ENCODE measurements at regions not wholly inside any gene's neighbourhood (a gene's known extent, or its start where the extent isn't known, plus 50 kb on each side); places are given as distances from the start of the nearest gene placed in this dataset.

DNA sequence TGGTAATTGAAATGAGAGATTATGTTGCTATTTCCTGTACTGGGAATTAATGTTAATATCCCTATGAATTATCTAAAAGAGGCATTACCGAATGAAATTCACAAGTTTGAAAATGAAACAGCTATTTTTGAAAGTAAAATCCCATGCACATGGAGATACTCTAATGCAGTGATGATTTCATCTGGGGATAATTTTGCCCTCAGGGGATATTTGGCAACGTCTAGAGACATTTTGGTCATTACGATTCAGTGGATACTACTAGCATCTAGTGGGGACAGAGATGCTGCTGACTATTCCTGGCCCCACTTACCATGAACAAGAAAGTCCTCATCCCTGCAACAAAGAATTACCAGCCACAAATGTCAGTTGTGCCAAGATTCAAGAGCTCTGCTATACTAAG is 500.9 kb downstream of the EFNA5 start:
- no peak for ATAC-seq
- TF ChIP-seq, protein P1, sequence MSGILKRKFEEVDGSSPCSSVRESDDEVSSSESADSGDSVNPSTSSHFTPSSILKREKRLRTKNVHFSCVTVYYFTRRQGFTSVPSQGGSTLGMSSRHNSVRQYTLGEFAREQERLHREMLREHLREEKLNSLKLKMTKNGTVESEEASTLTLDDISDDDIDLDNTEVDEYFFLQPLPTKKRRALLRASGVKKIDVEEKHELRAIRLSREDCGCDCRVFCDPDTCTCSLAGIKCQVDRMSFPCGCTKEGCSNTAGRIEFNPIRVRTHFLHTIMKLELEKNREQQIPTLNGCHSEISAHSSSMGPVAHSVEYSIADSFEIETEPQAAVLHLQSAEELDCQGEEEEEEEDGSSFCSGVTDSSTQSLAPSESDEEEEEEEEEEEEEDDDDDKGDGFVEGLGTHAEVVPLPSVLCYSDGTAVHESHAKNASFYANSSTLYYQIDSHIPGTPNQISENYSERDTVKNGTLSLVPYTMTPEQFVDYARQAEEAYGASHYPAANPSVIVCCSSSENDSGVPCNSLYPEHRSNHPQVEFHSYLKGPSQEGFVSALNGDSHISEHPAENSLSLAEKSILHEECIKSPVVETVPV (CRISPR knock-in tag; IDR thresholded peaks at IDR 0.05) = no peak
- TF ChIP-seq ZNF8 (CRISPR knock-in tag; IDR thresholded peaks at IDR 0.05) (no peak), ZFP30 (CRISPR knock-in tag; IDR thresholded peaks at IDR 0.05) (no peak), ARNTL (CRISPR knock-in tag; IDR thresholded peaks at IDR 0.05; ENCODE audit: borderline replicate concordance, low read depth) (no peak), GLIS3 (CRISPR knock-in tag; IDR thresholded peaks at IDR 0.05) (no peak), ZNF70 (CRISPR knock-in tag; IDR thresholded peaks at IDR 0.05) (no peak), PPARA (CRISPR knock-in tag; IDR thresholded peaks at IDR 0.05; ENCODE audit: borderline replicate concordance) (no peak), TOX (CRISPR knock-in tag; IDR thresholded peaks at IDR 0.05; ENCODE audit: borderline replicate concordance) (no peak), ZC3H10 (CRISPR knock-in tag; IDR thresholded peaks at IDR 0.05) (no peak), ESRRG (CRISPR knock-in tag; IDR thresholded peaks at IDR 0.05) (no peak), ZNF565 (CRISPR knock-in tag; conservative IDR thresholded peaks at IDR 0.05; ENCODE audit: low read depth) (no peak), RARB (CRISPR knock-in tag; IDR thresholded peaks at IDR 0.05) (no peak), TCF4 (CRISPR knock-in tag; IDR thresholded peaks at IDR 0.05; ENCODE audit: borderline replicate concordance) (no peak), BACH2 (CRISPR knock-in tag; IDR thresholded peaks at IDR 0.05; ENCODE audit: borderline replicate concordance) (no peak), ISL1 (CRISPR knock-in tag; IDR thresholded peaks at IDR 0.05) (no peak)
- TF ChIP-seq, protein P2, sequence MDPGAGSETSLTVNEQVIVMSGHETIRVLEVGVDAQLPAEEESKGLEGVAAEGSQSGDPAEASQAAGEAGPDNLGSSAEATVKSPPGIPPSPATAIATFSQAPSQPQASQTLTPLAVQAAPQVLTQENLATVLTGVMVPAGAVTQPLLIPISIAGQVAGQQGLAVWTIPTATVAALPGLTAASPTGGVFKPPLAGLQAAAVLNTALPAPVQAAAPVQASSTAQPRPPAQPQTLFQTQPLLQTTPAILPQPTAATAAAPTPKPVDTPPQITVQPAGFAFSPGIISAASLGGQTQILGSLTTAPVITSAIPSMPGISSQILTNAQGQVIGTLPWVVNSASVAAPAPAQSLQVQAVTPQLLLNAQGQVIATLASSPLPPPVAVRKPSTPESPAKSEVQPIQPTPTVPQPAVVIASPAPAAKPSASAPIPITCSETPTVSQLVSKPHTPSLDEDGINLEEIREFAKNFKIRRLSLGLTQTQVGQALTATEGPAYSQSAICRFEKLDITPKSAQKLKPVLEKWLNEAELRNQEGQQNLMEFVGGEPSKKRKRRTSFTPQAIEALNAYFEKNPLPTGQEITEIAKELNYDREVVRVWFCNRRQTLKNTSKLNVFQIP (CRISPR knock-in tag; IDR thresholded peaks at IDR 0.05; ENCODE audit: borderline replicate concordance, low read depth) = no peak
- TF ChIP-seq, protein P3, sequence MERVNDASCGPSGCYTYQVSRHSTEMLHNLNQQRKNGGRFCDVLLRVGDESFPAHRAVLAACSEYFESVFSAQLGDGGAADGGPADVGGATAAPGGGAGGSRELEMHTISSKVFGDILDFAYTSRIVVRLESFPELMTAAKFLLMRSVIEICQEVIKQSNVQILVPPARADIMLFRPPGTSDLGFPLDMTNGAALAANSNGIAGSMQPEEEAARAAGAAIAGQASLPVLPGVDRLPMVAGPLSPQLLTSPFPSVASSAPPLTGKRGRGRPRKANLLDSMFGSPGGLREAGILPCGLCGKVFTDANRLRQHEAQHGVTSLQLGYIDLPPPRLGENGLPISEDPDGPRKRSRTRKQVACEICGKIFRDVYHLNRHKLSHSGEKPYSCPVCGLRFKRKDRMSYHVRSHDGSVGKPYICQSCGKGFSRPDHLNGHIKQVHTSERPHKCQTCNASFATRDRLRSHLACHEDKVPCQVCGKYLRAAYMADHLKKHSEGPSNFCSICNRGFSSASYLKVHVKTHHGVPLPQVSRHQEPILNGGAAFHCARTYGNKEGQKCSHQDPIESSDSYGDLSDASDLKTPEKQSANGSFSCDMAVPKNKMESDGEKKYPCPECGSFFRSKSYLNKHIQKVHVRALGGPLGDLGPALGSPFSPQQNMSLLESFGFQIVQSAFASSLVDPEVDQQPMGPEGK (CRISPR knock-in tag; IDR thresholded peaks at IDR 0.05; ENCODE audit: borderline replicate concordance) = no peak
- TF ChIP-seq, protein P4, sequence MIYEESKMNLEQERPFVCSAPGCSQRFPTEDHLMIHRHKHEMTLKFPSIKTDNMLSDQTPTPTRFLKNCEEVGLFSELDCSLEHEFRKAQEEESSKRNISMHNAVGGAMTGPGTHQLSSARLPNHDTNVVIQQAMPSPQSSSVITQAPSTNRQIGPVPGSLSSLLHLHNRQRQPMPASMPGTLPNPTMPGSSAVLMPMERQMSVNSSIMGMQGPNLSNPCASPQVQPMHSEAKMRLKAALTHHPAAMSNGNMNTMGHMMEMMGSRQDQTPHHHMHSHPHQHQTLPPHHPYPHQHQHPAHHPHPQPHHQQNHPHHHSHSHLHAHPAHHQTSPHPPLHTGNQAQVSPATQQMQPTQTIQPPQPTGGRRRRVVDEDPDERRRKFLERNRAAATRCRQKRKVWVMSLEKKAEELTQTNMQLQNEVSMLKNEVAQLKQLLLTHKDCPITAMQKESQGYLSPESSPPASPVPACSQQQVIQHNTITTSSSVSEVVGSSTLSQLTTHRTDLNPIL (CRISPR knock-in tag; IDR thresholded peaks at IDR 0.05; ENCODE audit: low read depth) = no peak

DNA sequence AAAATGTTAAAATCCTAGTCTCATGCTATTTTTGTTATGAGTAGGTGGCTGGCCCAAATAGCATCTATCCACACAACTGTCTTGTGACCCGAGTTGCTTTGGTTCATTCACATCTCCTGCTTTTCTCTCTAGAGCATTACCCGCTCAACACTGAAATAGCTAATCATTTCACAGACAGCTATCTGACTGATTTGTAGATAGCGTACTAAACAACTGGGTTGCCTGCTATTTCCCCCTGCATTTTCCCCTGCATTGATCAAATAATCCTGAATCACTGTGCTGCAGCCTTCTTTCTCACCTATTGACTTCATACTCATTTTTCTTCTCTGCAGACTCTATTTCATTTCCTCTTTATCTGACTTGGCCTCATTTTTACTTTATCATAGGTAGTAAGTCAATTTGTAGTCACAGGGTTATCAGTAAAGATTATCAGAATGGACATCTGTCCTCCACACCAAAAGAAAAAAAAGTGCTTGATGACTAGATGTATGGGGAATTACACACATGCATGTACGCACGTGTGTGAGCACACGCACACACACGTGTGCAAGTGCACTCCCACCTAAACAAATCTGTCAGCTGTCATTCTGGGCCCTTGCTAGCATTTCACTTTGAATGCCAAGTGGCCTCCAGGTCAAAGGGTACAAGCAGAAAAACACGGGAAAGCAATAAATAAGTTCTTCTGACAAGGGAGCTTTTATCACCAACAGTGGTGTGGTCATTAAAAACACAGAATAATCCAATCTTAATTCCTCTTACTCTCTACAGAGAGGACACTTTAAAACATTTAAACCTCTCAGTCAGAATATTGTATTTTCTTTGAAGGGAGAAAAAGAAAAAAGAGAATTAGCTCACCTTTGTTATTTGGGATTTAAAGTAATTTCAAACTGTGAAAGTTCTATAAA is 501.6 kb downstream of the EFNA5 start:
- no peak for TF ChIP-seq TOX (CRISPR knock-in tag; IDR thresholded peaks at IDR 0.05; ENCODE audit: borderline replicate concordance)
- TF ChIP-seq ZFP3 (CRISPR knock-in tag; IDR thresholded peaks at IDR 0.05) = no peak
- no peak for TF ChIP-seq ZC3H10 (CRISPR knock-in tag; IDR thresholded peaks at IDR 0.05)
- no peak for TF ChIP-seq PPARA (CRISPR knock-in tag; IDR thresholded peaks at IDR 0.05; ENCODE audit: borderline replicate concordance)
- no peak for TF ChIP-seq SNAI2 (CRISPR knock-in tag; IDR thresholded peaks at IDR 0.05)
- TF ChIP-seq TCF4 (CRISPR knock-in tag; IDR thresholded peaks at IDR 0.05; ENCODE audit: borderline replicate concordance) = no peak
- TF ChIP-seq ZNF70 (CRISPR knock-in tag; IDR thresholded peaks at IDR 0.05) = no peak
- no peak for TF ChIP-seq ZFP30 (CRISPR knock-in tag; IDR thresholded peaks at IDR 0.05)
- no peak for TF ChIP-seq ISL1 (CRISPR knock-in tag; IDR thresholded peaks at IDR 0.05)
- TF ChIP-seq, protein P2 (CRISPR knock-in tag; IDR thresholded peaks at IDR 0.05; ENCODE audit: borderline replicate concordance, low read depth) = no peak
- TF ChIP-seq, protein P4 (CRISPR knock-in tag; IDR thresholded peaks at IDR 0.05; ENCODE audit: low read depth) = no peak
- no peak for TF ChIP-seq ZNF565 (CRISPR knock-in tag; conservative IDR thresholded peaks at IDR 0.05; ENCODE audit: low read depth)
- no peak for TF ChIP-seq ARNTL (CRISPR knock-in tag; IDR thresholded peaks at IDR 0.05; ENCODE audit: borderline replicate concordance, low read depth)
- TF ChIP-seq, protein P1 (CRISPR knock-in tag; IDR thresholded peaks at IDR 0.05) = no peak
- no peak for TF ChIP-seq GLIS3 (CRISPR knock-in tag; IDR thresholded peaks at IDR 0.05)
- TF ChIP-seq, protein P3 (CRISPR knock-in tag; IDR thresholded peaks at IDR 0.05; ENCODE audit: borderline replicate concordance) = no peak
- TF ChIP-seq CSDC2 (CRISPR knock-in tag; IDR thresholded peaks at IDR 0.05) = no peak
- no peak for TF ChIP-seq BACH2 (CRISPR knock-in tag; IDR thresholded peaks at IDR 0.05; ENCODE audit: borderline replicate concordance)
- TF ChIP-seq ESRRG (CRISPR knock-in tag; IDR thresholded peaks at IDR 0.05) = no peak
- ATAC-seq = no peak
